Tibial nerve (tissue), 4 donors: ENCODE measurements at regions not wholly inside any gene's neighbourhood (a gene's known extent, or its start where the extent isn't known, plus 50 kb on each side); places are given as distances from the start of the nearest gene placed in this dataset.

Experiments used
- DNase-seq, 2 donors: peaks; one replicate each; pipeline ENCODE4 v3.0.0-alpha.2; 2019; ENCODE audit warnings: low spot score in 2 of 2
- H3K27ac ChIP-seq, 4 donors: fragments of 200-600 bp; sonication (generic) in 3 of 4; one replicate each; pipeline ENCODE4 v1.5.1; 2017 to 2019; ENCODE audit warnings: mild to moderate bottlenecking in 1 of 4
- H3K27me3 ChIP-seq, 2 donors: fragments of 200-600 bp; sonication (generic) in 1 of 2; one replicate each; pipeline versions ENCODE4 v1.5.1 to v1.6.0; 2017 to 2019
- H3K36me3 ChIP-seq, 3 donors: fragments of 200-600 bp; sonication (generic); one replicate each; pipeline ENCODE4 v1.5.1; 2018 to 2019
- H3K4me1 ChIP-seq, 4 donors: fragments of 200-600 bp; sonication (generic) in 3 of 4; one replicate each; pipeline ENCODE4 v1.5.1; 2017 to 2019
- H3K4me3 ChIP-seq, 4 donors: fragments of 200-600 bp; sonication (generic) in 3 of 4; one replicate each; pipeline ENCODE4 v1.5.1; 2017 to 2019; ENCODE audit warnings: mild to moderate bottlenecking in 1 of 4, moderate library complexity in 1 of 4
- H3K9me3 ChIP-seq, 4 donors: fragments of 200-600 bp; sonication (generic) in 3 of 4; one replicate each; pipeline ENCODE4 v1.5.1; 2017 to 2019
- CTCF ChIP-seq, 5 experiments: fragments of 200-600 bp in 3 of 5; fragments of 450-650 bp in 2 of 5; sonication (generic) in 3 of 5; IDR thresholded peaks; one replicate each; pipeline ENCODE4 v1.5.1; 2016 to 2019; ENCODE audit warnings: antibody characterized with exemption in 5 of 5, mild to moderate bottlenecking in 3 of 5, moderate library complexity in 2 of 5
- EP300 ChIP-seq, 2 donors: sonication (generic); formaldehyde crosslinking; IDR thresholded peaks; one replicate each; pipeline ENCODE4 v1.6.1; 2017; ENCODE audit warnings: antibody characterized with exemption in 2 of 2, mild to moderate bottlenecking in 1 of 2
- POLR2A ChIP-seq, 2 donors: fragments of 450-650 bp; IDR thresholded peaks; one replicate each; pipeline ENCODE4 v1.6.1; 2017; ENCODE audit warnings: antibody characterized with exemption in 2 of 2, mild to moderate bottlenecking in 2 of 2, moderate library complexity in 2 of 2
- WGBS, 2 donors: methylation state at CpG; one replicate each; pipeline ENCODE4 v1.1.5; 2018; 5-methylcytosine and 5-hydroxymethylcytosine counted together

GRCh38 chr2:107657049-107657448 lies 169.6 kb upstream of the RGPD4 start:
- TF ChIP-seq EP300 (IDR thresholded peaks at IDR 0.05) (no peak), POLR2A (IDR thresholded peaks at IDR 0.05) (no peak), CTCF (IDR thresholded peaks at IDR 0.05) (no peak)
- H3K9me3 ChIP-seq = no peaks in the 10 kb centered on the region
- H3K27ac ChIP-seq = no peak overlapping the region
- H3K27me3 ChIP-seq = no peaks in the 10 kb centered on the region
- no peak for DNase-seq
- no peaks in the 10 kb centered on the region for H3K36me3 ChIP-seq
- H3K4me3 ChIP-seq = no peak overlapping the region
- H3K4me1 ChIP-seq = no peaks in the 10 kb centered on the region
- WGBS, 2 donors = 69 to 80% methylated on average over 3 of the region's 3 CpGs

GRCh38 chr2:107663632-107664031 lies 163.1 kb upstream of the RGPD4 start:
- no peaks in the 10 kb centered on the region for H3K27me3 ChIP-seq
- H3K4me3 ChIP-seq = no peak overlapping the region
- DNase-seq = no peak
- H3K4me1 ChIP-seq = no peaks in the 10 kb centered on the region
- no peaks in the 10 kb centered on the region for H3K36me3 ChIP-seq
- H3K9me3 ChIP-seq = peaks cover 0 to 3% (median 0%) of the 10 kb centered on the region in 4 donors
- no peak overlapping the region for H3K27ac ChIP-seq
- 70 to 83% methylated on average over 6 of the region's 6 CpGs for WGBS, 2 donors
- no peak for TF ChIP-seq CTCF (IDR thresholded peaks at IDR 0.05)
- no peak for TF ChIP-seq EP300 (IDR thresholded peaks at IDR 0.05)
- no peak for TF ChIP-seq POLR2A (IDR thresholded peaks at IDR 0.05)

GRCh38 chr2:107669335-107669734 lies 157.4 kb upstream of the RGPD4 start:
- Histone ChIP-seq H3K9me3 (peaks cover 0 to 35% (median 2%) of the 10 kb centered on the region in 4 donors), H3K27ac (no peak overlapping the region), H3K4me3 (no peak overlapping the region), H3K36me3 (no peaks in the 10 kb centered on the region), H3K4me1 (no peaks in the 10 kb centered on the region), H3K27me3 (no peaks in the 10 kb centered on the region)
- WGBS, 2 donors = 25 to 43% methylated on average over 4 of the region's 4 CpGs
- TF ChIP-seq POLR2A (IDR thresholded peaks at IDR 0.05) = no peak
- TF ChIP-seq CTCF (IDR thresholded peaks at IDR 0.05) = no peak
- TF ChIP-seq EP300 (IDR thresholded peaks at IDR 0.05) = no peak
- no peak for DNase-seq

GRCh38 chr2:107681936-107682335 lies 144.8 kb upstream of the RGPD4 start:
- no peak for TF ChIP-seq CTCF (IDR thresholded peaks at IDR 0.05)
- TF ChIP-seq EP300 (IDR thresholded peaks at IDR 0.05) = no peak
- no peak for TF ChIP-seq POLR2A (IDR thresholded peaks at IDR 0.05)
- Histone ChIP-seq H3K4me3 (no peak overlapping the region), H3K9me3 (no peaks in the 10 kb centered on the region), H3K27ac (no peak overlapping the region), H3K27me3 (no peaks in the 10 kb centered on the region), H3K4me1 (no peaks in the 10 kb centered on the region), H3K36me3 (no peaks in the 10 kb centered on the region)
- WGBS, 2 donors = 83 to 88% methylated on average over 8 of the region's 8 CpGs
- DNase-seq = no peak

- Histone ChIP-seq H3K9me3 (no peaks in the 10 kb centered on the region), H3K4me3 (no peak overlapping the region), H3K4me1 (no peaks in the 10 kb centered on the region), H3K36me3 (no peaks in the 10 kb centered on the region), H3K27ac (no peak overlapping the region), H3K27me3 (no peaks in the 10 kb centered on the region)
- TF ChIP-seq EP300 (IDR thresholded peaks at IDR 0.05) = no peak
- TF ChIP-seq CTCF (IDR thresholded peaks at IDR 0.05) = no peak
- TF ChIP-seq POLR2A (IDR thresholded peaks at IDR 0.05) = no peak
- DNase-seq = no peak
- 54 to 57% methylated on average over 4 of the region's 4 CpGs for WGBS, 2 donors
These were observed 142.3 kb upstream of the RGPD4 start for GRCh38 chr2:107684421-107684820.
